Natural killer cell treated with Interleukin-12 subunit alpha and Interleukin-12 subunit beta and Interleukin-15 and Interleukin-18, amount 100 ng/mL, for 72 hours (primary cell): ENCODE measurements at regions not wholly inside any gene's neighbourhood (a gene's known extent, or its start where the extent isn't known, plus 50 kb on each side); places are given as distances from the start of the nearest gene placed in this dataset.

Experiments used
- ATAC-seq, 2 donors: fragments of 150-1000 bp; cut with Tn5 transposase in 1 of 2; sonication (Bioruptor Pico), chemical (Tn5 transposase) in 1 of 2; 2 replicates each; pipeline ENCODE4 v1.10.0; 2021
- DNase-seq: peaks from one replicate; pipeline ENCODE4 v3.0.0; 2022; ENCODE audit warnings: low spot score
- H3K27ac Mint-ChIP-seq, 2 donors: 1 replicate in 1 of 2; 2 replicates in 1 of 2; pipeline ENCODE4 v1.8.0; 2022; ENCODE audit warnings: mixed read lengths in 2 of 2, mild to moderate bottlenecking in 1 of 2, moderate library complexity in 1 of 2
- H3K27me3 Mint-ChIP-seq, 2 donors: 1 replicate in 1 of 2; 2 replicates in 1 of 2; pipeline ENCODE4 v1.8.0; 2022; ENCODE audit warnings: mixed read lengths in 2 of 2
- H3K36me3 Mint-ChIP-seq: one replicate; pipeline ENCODE4 v1.8.0; 2022; ENCODE audit warnings: mixed read lengths
- H3K4me1 Mint-ChIP-seq, 2 donors: 1 replicate in 1 of 2; 2 replicates in 1 of 2; pipeline ENCODE4 v1.8.0; 2022; ENCODE audit warnings: low read depth in 2 of 2, mixed read lengths in 2 of 2, mild to moderate bottlenecking in 1 of 2
- H3K4me3 Mint-ChIP-seq: one replicate; pipeline ENCODE4 v1.8.0; 2022; ENCODE audit warnings: mixed read lengths
- H3K9me3 Mint-ChIP-seq: 2 replicates; pipeline ENCODE4 v1.8.0; 2022; ENCODE audit warnings: mixed read lengths

DNA sequence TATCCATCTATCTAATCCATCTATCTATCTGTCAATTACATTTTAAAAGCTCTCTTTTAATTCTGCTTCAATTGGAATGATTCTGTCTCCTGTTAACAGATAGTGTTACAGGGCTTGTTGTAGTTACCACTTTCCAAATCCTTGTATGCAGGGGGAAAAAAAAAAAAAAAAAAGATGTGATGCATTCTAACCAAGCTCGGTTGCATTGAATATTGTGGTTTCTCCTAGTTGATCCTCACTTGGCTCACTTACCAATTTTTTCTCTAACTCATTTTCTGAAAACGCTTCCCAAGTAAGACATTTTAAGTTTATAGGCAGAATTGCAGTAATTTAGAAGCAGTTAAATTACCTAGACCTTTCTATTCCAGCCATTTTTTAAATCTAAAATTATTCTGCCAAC lies 327.9 kb upstream of the PITX2 start:
- H3K9me3 Mint-ChIP-seq, result peaks cover 3% of the 10 kb centered on the region
- ATAC-seq (no peak), DNase-seq (no peak)
- no peaks in the 10 kb centered on the region for H3K4me1 Mint-ChIP-seq
- H3K27ac Mint-ChIP-seq, result no peak overlapping the region
- no peak overlapping the region for H3K4me3 Mint-ChIP-seq
- no peaks in the 10 kb centered on the region for H3K36me3 Mint-ChIP-seq
- no peaks in the 10 kb centered on the region for H3K27me3 Mint-ChIP-seq

DNA sequence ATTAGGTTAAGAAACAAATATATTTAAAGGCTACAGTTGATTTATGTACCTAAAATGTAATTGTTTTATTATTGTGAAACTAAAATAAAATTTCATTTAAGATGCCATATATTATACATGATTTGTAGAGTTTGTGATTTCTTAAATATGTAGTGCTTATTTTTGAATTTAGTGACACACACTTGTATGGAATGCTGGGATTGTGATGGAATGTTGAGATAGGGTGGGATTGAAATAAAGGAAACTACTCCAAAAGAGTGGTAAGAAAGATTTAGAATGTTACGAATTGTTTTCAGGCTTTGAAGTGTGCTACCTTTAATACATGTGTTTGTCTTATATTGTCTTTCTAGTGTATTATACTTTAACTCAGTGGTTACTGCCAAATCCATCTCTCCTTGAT lies 330.3 kb upstream of the PITX2 start:
- no peaks in the 10 kb centered on the region for H3K36me3 Mint-ChIP-seq
- H3K4me3 Mint-ChIP-seq, result no peak overlapping the region
- no peak overlapping the region for H3K27ac Mint-ChIP-seq
- H3K9me3 Mint-ChIP-seq, result peaks cover 3% of the 10 kb centered on the region
- DNase-seq (no peak), ATAC-seq (no peak)
- H3K27me3 Mint-ChIP-seq, result no peaks in the 10 kb centered on the region
- H3K4me1 Mint-ChIP-seq, result no peaks in the 10 kb centered on the region

DNA sequence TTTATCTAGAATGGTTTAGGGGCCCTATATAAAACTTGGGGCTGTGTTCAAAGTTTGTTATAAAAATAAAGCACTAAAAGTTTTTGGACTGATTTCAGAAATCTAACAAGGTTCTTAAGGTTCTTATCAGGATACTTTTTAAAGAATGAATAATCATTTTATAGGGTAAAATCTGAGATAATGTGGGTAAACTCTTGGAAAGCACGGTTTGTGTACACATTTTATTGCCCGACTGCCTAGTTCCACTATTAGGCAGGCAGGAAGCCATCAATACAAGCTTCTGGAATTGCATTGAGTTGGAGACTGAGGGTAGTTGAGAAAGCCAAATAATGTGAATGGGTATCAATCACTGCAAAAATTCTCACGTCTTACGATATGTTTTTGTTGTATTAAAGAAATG lies 331.0 kb upstream of the PITX2 start:
- DNase-seq, result no peak
- Mint-ChIP-seq H3K9me3 (no peaks in the 10 kb centered on the region), H3K4me3 (no peak overlapping the region), H3K27ac (no peak overlapping the region), H3K4me1 (no peaks in the 10 kb centered on the region), H3K36me3 (no peaks in the 10 kb centered on the region), H3K27me3 (no peaks in the 10 kb centered on the region)
- no peak for ATAC-seq

DNA sequence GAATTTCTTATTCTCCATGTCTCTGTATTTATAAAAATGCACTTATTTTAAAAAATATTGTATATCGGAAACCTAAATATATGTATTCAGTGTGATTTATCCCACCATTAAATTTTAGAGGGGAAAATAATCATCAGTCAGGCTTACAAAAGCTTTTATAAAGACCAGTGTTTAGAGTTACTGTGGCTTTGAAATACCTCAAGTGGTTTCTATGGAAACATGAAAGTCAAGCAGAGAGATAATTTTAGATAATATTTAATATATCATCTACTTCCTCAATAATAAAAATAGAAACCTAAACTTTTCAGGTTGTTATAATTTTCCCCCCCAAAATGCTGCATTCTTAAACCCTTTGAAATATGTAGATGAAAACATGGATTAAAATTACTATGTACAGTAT lies 332.9 kb upstream of the PITX2 start:
- DNase-seq (no peak), ATAC-seq (no peak)
- H3K9me3 Mint-ChIP-seq, result no peaks in the 10 kb centered on the region
- H3K27ac Mint-ChIP-seq, result no peak overlapping the region
- H3K36me3 Mint-ChIP-seq, result no peaks in the 10 kb centered on the region
- H3K4me1 Mint-ChIP-seq, result no peaks in the 10 kb centered on the region
- no peak overlapping the region for H3K4me3 Mint-ChIP-seq
- H3K27me3 Mint-ChIP-seq, result no peaks in the 10 kb centered on the region

DNA sequence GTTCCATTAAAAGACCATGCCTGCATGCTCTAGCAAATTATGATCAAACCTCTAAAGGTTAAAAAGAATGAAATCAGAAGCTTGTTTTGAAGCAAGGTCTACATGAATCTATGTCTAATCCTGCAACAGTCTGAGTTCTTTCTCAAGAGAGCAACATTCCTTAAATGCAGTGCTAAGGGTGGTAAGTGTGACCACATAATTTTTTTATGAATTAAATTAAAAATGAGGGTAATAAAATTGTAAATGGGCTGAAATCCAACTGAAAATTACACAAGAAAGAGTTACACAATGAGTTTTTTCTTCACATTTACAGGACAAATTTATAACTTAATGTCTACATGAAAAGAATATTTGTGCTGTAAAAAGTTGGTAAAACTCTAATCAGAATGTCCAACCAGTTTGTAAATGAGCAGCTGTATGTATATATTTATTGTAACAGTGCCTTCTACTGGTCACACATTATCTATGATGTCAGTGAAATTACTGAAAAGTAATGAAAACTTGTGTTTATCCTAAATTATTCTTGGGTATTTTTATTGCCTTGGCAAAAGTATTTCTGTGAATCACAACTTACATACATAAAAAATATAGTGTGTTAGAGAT lies 336.3 kb upstream of the PITX2 start:
- no peaks in the 10 kb centered on the region for H3K9me3 Mint-ChIP-seq

DNA sequence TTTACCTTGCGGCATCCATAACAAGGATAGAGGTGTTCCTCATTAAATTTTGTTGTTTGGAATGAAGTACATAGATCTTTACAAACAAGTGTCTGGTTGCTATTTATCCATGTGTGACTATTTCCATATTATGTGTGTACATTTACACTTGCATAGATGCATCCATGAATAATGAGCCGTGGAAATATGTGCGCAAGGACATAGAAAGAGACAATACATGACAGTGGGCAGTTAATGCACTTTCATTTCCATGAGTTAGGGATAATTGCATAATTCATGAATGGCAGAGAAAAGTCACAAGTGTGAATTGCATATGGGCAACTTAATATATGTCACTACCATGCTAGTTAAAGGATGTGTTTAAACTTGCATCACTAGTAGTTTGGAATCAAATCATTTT lies 338.2 kb upstream of the PITX2 start:
- no peaks in the 10 kb centered on the region for H3K9me3 Mint-ChIP-seq
- DNase-seq (no peak), ATAC-seq (no peak)
- no peak overlapping the region for H3K4me3 Mint-ChIP-seq
- no peaks in the 10 kb centered on the region for H3K27me3 Mint-ChIP-seq
- no peak overlapping the region for H3K27ac Mint-ChIP-seq
- no peaks in the 10 kb centered on the region for H3K4me1 Mint-ChIP-seq
- no peaks in the 10 kb centered on the region for H3K36me3 Mint-ChIP-seq

More for the DNA sequence above, 336.3 kb upstream of the PITX2 start:
- no peaks in the 10 kb centered on the region for H3K4me1 Mint-ChIP-seq
- ATAC-seq (no peak), DNase-seq (no peak)
- no peak overlapping the region for H3K27ac Mint-ChIP-seq
- H3K36me3 Mint-ChIP-seq, result no peaks in the 10 kb centered on the region
- H3K4me3 Mint-ChIP-seq, result no peak overlapping the region
- no peaks in the 10 kb centered on the region for H3K27me3 Mint-ChIP-seq

DNA sequence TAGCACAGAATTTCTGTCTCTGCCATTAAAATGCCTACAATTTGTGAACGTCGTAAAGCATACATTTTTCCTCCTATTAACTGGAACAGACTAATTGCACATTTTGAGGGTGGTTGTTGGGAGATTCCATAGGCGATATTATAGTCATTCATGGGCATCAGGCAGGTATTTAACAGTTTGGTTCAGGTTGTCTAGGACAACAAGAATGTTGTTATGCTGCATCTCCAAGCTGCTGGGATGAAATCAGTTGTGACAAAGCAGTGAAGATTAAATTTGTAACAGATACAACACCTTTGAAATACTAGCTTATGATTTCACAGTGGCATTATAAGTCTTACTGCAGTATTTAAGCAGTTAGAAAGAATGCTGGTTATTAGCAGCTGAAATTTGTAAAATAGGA lies 339.7 kb upstream of the PITX2 start:
- H3K4me3 Mint-ChIP-seq, result no peak overlapping the region
- DNase-seq (no peak), ATAC-seq (no peak)
- no peaks in the 10 kb centered on the region for H3K36me3 Mint-ChIP-seq
- no peaks in the 10 kb centered on the region for H3K27me3 Mint-ChIP-seq
- H3K27ac Mint-ChIP-seq, result no peak overlapping the region
- H3K9me3 Mint-ChIP-seq, result no peaks in the 10 kb centered on the region
- H3K4me1 Mint-ChIP-seq, result no peaks in the 10 kb centered on the region

DNA sequence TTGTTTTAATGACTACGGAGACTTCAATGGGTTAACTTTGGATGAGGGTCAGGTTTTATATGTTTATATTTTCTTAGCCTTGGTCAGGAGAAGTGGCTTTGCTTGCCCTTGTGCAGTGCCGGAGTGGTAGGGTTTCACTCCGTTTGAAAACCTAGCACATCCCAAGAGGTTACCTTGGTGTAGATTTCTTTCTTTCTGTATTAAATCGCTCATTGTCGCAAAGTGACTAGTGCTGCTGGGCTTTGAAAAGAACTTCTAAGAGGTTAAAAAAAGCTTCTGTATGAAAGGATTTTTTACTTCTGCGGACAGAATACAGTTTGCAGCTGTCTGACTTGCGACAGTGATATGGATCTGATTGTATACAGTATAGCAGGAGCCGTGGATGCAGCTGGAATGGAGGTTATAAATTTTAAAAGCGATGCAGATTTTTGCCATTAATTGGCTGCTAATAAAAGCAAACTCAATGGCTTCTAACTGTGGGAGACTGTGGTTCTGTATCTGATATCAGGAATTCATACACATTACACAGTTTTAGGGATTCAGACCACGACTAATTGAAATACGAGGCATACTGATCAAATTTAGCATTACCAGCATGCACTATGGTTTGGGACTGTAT lies 340.9 kb upstream of the PITX2 start:
- Mint-ChIP-seq H3K9me3 (no peaks in the 10 kb centered on the region), H3K4me1 (no peaks in the 10 kb centered on the region), H3K27me3 (no peaks in the 10 kb centered on the region), H3K4me3 (no peak overlapping the region), H3K27ac (no peak overlapping the region), H3K36me3 (no peaks in the 10 kb centered on the region)
- DNase-seq, result no peak
- no peak for ATAC-seq

DNA sequence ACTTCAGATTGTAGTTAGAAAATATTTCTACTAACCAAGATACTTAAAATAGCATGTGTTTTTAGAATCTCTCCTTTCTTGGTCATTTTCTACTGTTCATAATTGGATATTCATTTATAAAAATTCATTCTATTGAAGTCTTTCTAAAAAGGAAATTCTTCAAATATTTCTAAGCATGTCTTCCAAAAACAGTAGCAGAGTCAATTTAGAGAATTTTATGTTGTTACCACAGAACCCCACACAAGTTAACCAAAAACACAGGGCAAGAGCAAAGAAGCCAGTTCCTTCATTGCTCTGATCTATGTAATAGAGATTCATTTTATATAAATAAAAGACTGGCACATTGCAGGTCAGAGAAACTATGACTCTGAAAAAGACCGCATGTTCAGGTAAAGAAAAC lies 345.1 kb upstream of the PITX2 start:
- DNase-seq, result no peak
- Mint-ChIP-seq H3K4me1 (no peaks in the 10 kb centered on the region), H3K27me3 (no peaks in the 10 kb centered on the region), H3K4me3 (no peak overlapping the region), H3K27ac (no peak overlapping the region), H3K36me3 (no peaks in the 10 kb centered on the region), H3K9me3 (no peaks in the 10 kb centered on the region)
- ATAC-seq, result no peak

DNA sequence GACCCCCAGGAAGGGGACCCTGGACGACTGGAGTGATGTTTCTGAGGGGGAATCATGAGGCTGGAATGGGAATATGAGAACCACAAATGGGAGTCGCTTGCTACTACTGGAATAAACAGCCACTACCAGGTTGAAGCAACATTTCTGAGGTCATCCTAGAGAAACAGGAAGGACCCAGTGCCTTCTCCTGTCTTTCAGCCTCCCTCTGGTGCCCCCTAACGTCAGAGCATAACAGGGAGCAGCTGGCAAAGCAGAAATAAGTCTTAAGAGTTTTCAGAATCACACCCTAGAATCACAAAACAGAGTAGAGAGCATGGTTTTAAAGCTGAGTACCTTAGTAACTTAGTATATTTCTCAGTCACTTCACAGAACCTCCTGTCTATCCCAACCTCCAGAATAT lies 347.8 kb upstream of the PITX2 start:
- no peak overlapping the region for H3K27ac Mint-ChIP-seq
- DNase-seq (no peak), ATAC-seq (no peak)
- H3K4me1 Mint-ChIP-seq, result no peaks in the 10 kb centered on the region
- H3K27me3 Mint-ChIP-seq, result no peaks in the 10 kb centered on the region
- no peaks in the 10 kb centered on the region for H3K9me3 Mint-ChIP-seq
- H3K36me3 Mint-ChIP-seq, result no peaks in the 10 kb centered on the region
- no peak overlapping the region for H3K4me3 Mint-ChIP-seq

DNA sequence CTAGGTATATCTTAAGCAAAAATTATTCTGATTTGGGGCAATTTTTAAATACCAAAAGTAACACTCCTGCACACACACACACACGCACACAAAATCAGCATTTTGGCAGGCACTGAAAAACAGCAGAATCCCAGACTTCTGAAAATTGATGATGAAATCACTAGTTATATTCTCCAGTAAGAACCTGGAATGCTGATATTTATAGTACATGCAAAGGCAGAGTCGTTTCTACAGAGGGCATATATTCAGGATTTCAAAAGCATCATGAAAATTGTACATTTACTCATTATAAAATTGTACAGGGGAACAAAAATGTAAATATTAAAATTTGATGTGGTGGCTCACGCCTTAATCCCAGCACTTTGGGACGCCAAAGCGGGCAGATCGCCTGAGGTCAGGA lies 352.5 kb upstream of the PITX2 start:
- H3K4me1 Mint-ChIP-seq, result no peaks in the 10 kb centered on the region
- H3K9me3 Mint-ChIP-seq, result peaks cover 9% of the 10 kb centered on the region
- ATAC-seq (no peak), DNase-seq (no peak)
- no peak overlapping the region for H3K4me3 Mint-ChIP-seq
- H3K27me3 Mint-ChIP-seq, result no peaks in the 10 kb centered on the region
- no peak overlapping the region for H3K27ac Mint-ChIP-seq
- no peaks in the 10 kb centered on the region for H3K36me3 Mint-ChIP-seq

DNA sequence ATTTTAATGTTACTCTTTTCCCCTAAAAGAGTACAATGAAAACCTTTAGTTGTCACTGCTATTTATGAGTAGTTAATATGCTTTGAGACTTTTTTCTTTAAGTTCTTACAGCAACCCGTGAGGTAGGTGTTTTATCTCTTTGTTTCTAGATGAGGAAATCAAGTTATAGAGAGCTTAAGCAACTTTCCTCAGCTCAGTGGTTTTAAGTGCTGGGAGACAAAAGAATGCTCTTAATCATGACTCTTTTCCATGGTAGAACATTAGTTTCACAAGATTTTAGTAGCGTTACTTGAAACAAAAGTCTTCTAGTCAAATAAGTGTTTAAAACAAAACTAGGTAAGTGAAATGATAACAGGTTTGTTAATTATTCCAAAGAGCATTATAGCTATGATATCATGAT lies 354.7 kb upstream of the PITX2 start:
- ATAC-seq (no peak), DNase-seq (no peak)
- H3K4me3 Mint-ChIP-seq, result no peak overlapping the region
- H3K9me3 Mint-ChIP-seq, result peaks cover 9% of the 10 kb centered on the region
- H3K27ac Mint-ChIP-seq, result no peak overlapping the region
- H3K36me3 Mint-ChIP-seq, result no peaks in the 10 kb centered on the region
- no peaks in the 10 kb centered on the region for H3K4me1 Mint-ChIP-seq
- no peaks in the 10 kb centered on the region for H3K27me3 Mint-ChIP-seq

DNA sequence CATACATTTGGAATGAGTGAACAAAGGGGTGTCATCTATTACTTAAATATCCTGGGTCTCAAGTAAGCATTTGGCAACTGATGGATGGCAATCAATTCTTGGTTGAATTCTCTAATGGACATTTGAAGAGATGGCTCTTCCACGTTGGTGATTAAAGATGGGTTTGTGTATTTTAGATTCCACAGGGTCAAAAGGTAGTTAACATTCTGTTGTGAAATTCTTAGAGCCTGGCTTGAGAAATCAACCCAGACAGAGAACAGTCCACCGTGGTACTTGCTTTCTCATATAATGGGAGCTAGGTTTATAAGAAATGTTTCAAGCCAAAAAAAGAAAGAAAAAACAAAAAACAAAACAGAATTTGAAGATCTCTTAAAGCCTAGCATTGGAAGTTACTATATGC lies 355.9 kb upstream of the PITX2 start:
- Mint-ChIP-seq H3K4me1 (no peaks in the 10 kb centered on the region), H3K4me3 (no peak overlapping the region), H3K9me3 (peaks cover 9% of the 10 kb centered on the region), H3K27ac (no peak overlapping the region), H3K27me3 (no peaks in the 10 kb centered on the region), H3K36me3 (no peaks in the 10 kb centered on the region)
- DNase-seq (no peak), ATAC-seq (no peak)

DNA sequence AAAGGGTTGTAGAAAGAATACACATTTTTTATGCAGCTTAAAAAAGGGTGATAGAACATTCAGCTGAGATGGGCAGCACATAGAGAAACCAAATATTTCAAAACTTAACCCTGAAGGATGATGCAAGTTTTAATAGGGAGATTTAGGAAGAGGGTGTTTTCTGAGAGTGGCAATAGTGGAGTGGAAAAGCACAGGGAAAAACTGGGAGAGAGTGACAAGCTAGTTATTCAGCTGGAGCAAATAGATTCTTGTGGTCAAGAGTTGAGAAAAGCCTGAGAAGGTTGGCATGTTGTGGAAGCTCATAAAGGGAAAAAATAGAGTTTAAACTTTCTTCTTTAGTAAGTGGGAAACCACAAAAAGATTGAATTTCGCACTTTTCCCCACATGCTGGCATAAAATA lies 359.6 kb upstream of the PITX2 start:
- Mint-ChIP-seq H3K27me3 (no peaks in the 10 kb centered on the region), H3K4me1 (no peaks in the 10 kb centered on the region), H3K4me3 (no peak overlapping the region), H3K36me3 (no peaks in the 10 kb centered on the region), H3K9me3 (peaks cover 6% of the 10 kb centered on the region), H3K27ac (no peak overlapping the region)
- no peak for DNase-seq
- ATAC-seq, result no peak

DNA sequence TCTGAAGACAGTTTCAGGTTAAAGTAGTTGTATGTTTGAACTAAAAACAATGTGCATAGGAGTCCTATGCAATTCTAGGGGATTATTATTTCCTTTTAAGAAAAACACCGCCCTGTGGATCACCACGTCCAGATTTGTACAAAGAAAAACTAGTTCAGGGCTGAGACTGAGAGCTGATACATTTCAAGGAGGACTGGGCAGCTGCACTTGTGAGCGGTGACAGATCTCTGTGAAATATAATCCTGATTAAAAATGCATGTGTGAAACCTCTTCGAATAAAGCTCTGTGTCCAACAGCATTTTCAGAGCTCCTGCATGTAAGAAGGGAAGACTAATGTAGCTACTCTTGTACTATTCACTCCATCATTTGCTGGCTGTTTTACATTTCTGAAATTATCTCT lies 365.8 kb upstream of the PITX2 start:
- Mint-ChIP-seq H3K4me1 (no peaks in the 10 kb centered on the region), H3K36me3 (no peaks in the 10 kb centered on the region), H3K27me3 (no peaks in the 10 kb centered on the region), H3K4me3 (no peak overlapping the region), H3K9me3 (no peaks in the 10 kb centered on the region), H3K27ac (no peak overlapping the region)
- no peak for DNase-seq
- no peak for ATAC-seq
